Erythroblast (primary cell): ENCODE measurements at regions not wholly inside any gene's neighbourhood (a gene's known extent, or its start where the extent isn't known, plus 50 kb on each side); places are given as distances from the start of the nearest gene placed in this dataset.

Experiments used
- GATA1 ChIP-seq: IDR thresholded peaks from 2 replicates; pipeline ENCODE4 v1.6.1; 2011; ENCODE audit warnings: low read depth, mild to moderate bottlenecking, control low read depth, low read length, moderate library complexity
- POLR2A ChIP-seq: IDR thresholded peaks from 2 replicates; pipeline ENCODE4 v1.6.1; 2011; ENCODE audit warnings: mild to moderate bottlenecking, low read length

DNA sequence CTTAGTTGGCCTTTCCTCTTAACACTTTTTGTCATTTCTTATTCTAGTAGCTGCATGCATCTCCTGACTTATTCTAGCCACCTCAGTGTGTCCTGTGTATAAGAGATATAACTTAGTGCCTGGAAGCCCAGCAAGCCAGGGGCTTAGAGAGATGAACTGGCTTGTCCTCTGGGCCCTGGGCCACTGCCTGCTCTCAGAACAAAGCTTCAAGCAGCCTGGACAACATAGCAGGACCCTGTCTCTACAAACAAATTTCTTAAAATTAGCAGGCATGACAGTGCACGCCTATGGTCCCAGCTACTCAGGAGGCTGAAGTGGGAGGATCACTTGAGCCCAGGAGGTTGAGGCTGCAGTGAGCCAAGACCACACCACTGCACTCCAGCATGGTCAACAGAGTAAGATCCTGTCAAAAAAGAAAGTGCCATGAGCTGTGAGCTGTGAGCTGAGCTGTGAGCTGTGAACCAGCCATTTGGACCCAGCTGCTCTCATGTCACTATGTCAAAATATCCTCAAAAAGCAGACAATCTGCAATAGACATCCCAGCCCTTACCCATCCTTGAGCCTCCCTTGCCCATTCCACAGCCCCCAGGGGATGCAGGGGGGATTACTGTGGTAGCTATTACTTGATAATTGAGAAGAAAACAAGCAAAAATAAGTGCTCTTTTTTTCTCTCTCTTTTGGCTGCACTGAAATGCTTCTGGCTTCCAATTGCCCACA, 174.5 kb downstream of the OPA1 start:
- no peak for TF ChIP-seq POLR2A
- TF ChIP-seq GATA1 = no peak
